ENCODE measurements at regions not wholly inside any gene's neighbourhood (a gene's known extent, or its start where the extent isn't known, plus 50 kb on each side); places are given as distances from the start of the nearest gene placed in this dataset.

- Histone ChIP-seq H3K9me3 (no peaks in the 10 kb centered on the region), H3K27me3 (no peaks in the 10 kb centered on the region), H3K4me1 (ENCODE audit: insufficient read depth) (no peaks in the 10 kb centered on the region), H3K27ac (no peak overlapping the region), H3K4me3 (no peak overlapping the region), H3K36me3 (no peaks in the 10 kb centered on the region)
- no peak for DNase-seq
- intact Hi-C loops (cut with DNase I), result no loop called here
- WGBS, 3 donors, result 90 to 95% (median 95%) methylated on average over 3 of the region's 3 CpGs
- TF ChIP-seq EP300 (IDR thresholded peaks at IDR 0.05) (no peak), CTCF (IDR thresholded peaks at IDR 0.05) (no peak), POLR2A (IDR thresholded peaks at IDR 0.05) (no peak)
These were observed 223.0 kb downstream of the DUSP6 start for GRCh38 chr12:89129167-89129870.

GRCh38 chr12:89126712-89127111 lies 225.6 kb downstream of the DUSP6 start:
- no peak for DNase-seq
- WGBS, 3 donors, result 90 to 91% (median 91%) methylated on average over 3 of the region's 3 CpGs
- no peaks in the 10 kb centered on the region for H3K27me3 ChIP-seq
- TF ChIP-seq CTCF (IDR thresholded peaks at IDR 0.05) (no peak), EP300 (IDR thresholded peaks at IDR 0.05) (no peak), POLR2A (IDR thresholded peaks at IDR 0.05) (no peak)
- no peaks in the 10 kb centered on the region for H3K4me1 ChIP-seq (ENCODE audit: insufficient read depth)
- H3K9me3 ChIP-seq, result no peaks in the 10 kb centered on the region
- intact Hi-C loops (cut with DNase I), result no loop called here
- H3K27ac ChIP-seq, result no peak overlapping the region
- no peaks in the 10 kb centered on the region for H3K36me3 ChIP-seq
- no peak overlapping the region for H3K4me3 ChIP-seq

GRCh38 chr12:89122852-89123251 lies 229.4 kb downstream of the DUSP6 start:
- Histone ChIP-seq H3K27ac (no peak overlapping the region), H3K36me3 (no peaks in the 10 kb centered on the region), H3K9me3 (no peaks in the 10 kb centered on the region), H3K27me3 (no peaks in the 10 kb centered on the region), H3K4me1 (ENCODE audit: insufficient read depth) (no peaks in the 10 kb centered on the region), H3K4me3 (no peak overlapping the region)
- 83 to 92% (median 83%) methylated on average over 1 of the region's 1 CpG for WGBS, 3 donors
- no peak for TF ChIP-seq CTCF (IDR thresholded peaks at IDR 0.05)
- no peak for TF ChIP-seq POLR2A (IDR thresholded peaks at IDR 0.05)
- TF ChIP-seq EP300 (IDR thresholded peaks at IDR 0.05), result no peak
- intact Hi-C loops (cut with DNase I), result loop anchor here in 1 of 4 donors (5.0 kb wide), 1 partner anchor 194 kb away; no protein-coding TSS in a partner anchor
- no peak for DNase-seq

- 11 to 23% (median 15%) methylated on average over 2 of the region's 2 CpGs for whole genome bisulfite sequencing, 3 donors
These were observed 234.8 kb downstream of the DUSP6 start for GRCh38 chr12:89117448-89118034.

More at GRCh38 chr12:89117448-89118034, 234.8 kb downstream of the DUSP6 start:
- no peak for TF ChIP-seq EP300 (IDR thresholded peaks at IDR 0.05)
- TF ChIP-seq POLR2A (IDR thresholded peaks at IDR 0.05), result no peak
- TF ChIP-seq CTCF (IDR thresholded peaks at IDR 0.05), result no peak
- Histone ChIP-seq H3K27me3 (no peaks in the 10 kb centered on the region), H3K4me1 (ENCODE audit: insufficient read depth) (no peaks in the 10 kb centered on the region), H3K4me3 (no peak overlapping the region), H3K27ac (no peak overlapping the region), H3K36me3 (no peaks in the 10 kb centered on the region), H3K9me3 (no peaks in the 10 kb centered on the region)
- DNase-seq, result no peak
- intact Hi-C loops (cut with DNase I), result no loop called here

Measured in ovary (tissue), 7 donors.